CD14-positive monocyte (primary cell): ENCODE measurements at regions not wholly inside any gene's neighbourhood (a gene's known extent, or its start where the extent isn't known, plus 50 kb on each side); places are given as distances from the start of the nearest gene placed in this dataset.

ENCODE experiments used
- DNase-seq, 3 donors: peaks; one replicate each; pipeline ENCODE4 v3.0.0-alpha.2; 2011 to 2022
- H2AFZ ChIP-seq: 2 replicates; pipeline ENCODE4 v1.6.0; 2012; ENCODE audit warnings: mild to moderate bottlenecking, low read depth, low read length, inconsistent platforms; ENCODE audit not compliant: insufficient read depth, poor library complexity, severe bottlenecking
- H3K27ac ChIP-seq, 2 donors: 1 replicate in 1 of 2; 2 replicates in 1 of 2; pipeline ENCODE4 v1.5.1; 2012 to 2013; ENCODE audit warnings: low read length in 2 of 2, control low read depth in 1 of 2, inconsistent platforms in 1 of 2, low read depth in 1 of 2, mild to moderate bottlenecking in 1 of 2
- H3K27me3 ChIP-seq, 2 donors: one replicate each; pipeline versions ENCODE4 v1.6.0 to v1.6.1; 2011 to 2013; ENCODE audit warnings: low read length in 2 of 2; ENCODE audit not compliant: control insufficient read depth in 2 of 2, insufficient read depth in 2 of 2
- H3K36me3 ChIP-seq, 2 donors: replicated peaks in 1 of 2; 1 replicate in 1 of 2; 2 replicates in 1 of 2; pipeline versions ENCODE4 v1.5.1 to v1.6.1; 2012 to 2013; ENCODE audit warnings: low read length in 2 of 2, control low read depth in 1 of 2, inconsistent platforms in 1 of 2, mild to moderate bottlenecking in 1 of 2; ENCODE audit not compliant: insufficient read depth in 2 of 2, control insufficient read depth in 1 of 2
- H3K4me1 ChIP-seq, 2 donors: 1 replicate in 1 of 2; 2 replicates in 1 of 2; pipeline versions ENCODE4 v1.5.1 to v1.6.1; 2012 to 2013; ENCODE audit warnings: low read length in 2 of 2, control low read depth in 1 of 2, inconsistent platforms in 1 of 2, mild to moderate bottlenecking in 1 of 2, moderate library complexity in 1 of 2; ENCODE audit not compliant: insufficient read depth in 2 of 2, control insufficient read depth in 1 of 2
- H3K4me2 ChIP-seq: replicated peaks from 2 replicates; pipeline ENCODE3; 2012; ENCODE audit warnings: low read length, moderate library complexity, mild to moderate bottlenecking; ENCODE audit not compliant: poor library complexity, severe bottlenecking; ENCODE audit errors: extremely low read depth
- H3K4me3 ChIP-seq, 3 experiments: fragments of 200-600 bp in 1 of 3; sonication (generic) in 1 of 3; replicated peaks in 1 of 3; 1 replicate in 2 of 3; 2 replicates in 1 of 3; pipeline ENCODE4 v1.5.1; 2011 to 2013; ENCODE audit warnings: low read length in 3 of 3, mild to moderate bottlenecking in 3 of 3, control low read depth in 2 of 3, low read depth in 2 of 3, inconsistent platforms in 1 of 3, moderate library complexity in 1 of 3
- H3K79me2 ChIP-seq: 2 replicates; pipeline ENCODE4 v1.6.0; 2012; ENCODE audit warnings: mild to moderate bottlenecking, control low read depth, inconsistent platforms, low read length, moderate library complexity; ENCODE audit not compliant: insufficient read depth
- H3K9ac ChIP-seq: 2 replicates; pipeline ENCODE4 v1.6.0; 2017; ENCODE audit warnings: low read length, mild to moderate bottlenecking; ENCODE audit not compliant: insufficient read depth, poor library complexity, severe bottlenecking
- H3K9me3 ChIP-seq, 2 donors: replicated peaks in 1 of 2; 1 replicate in 1 of 2; 2 replicates in 1 of 2; pipeline versions ENCODE4 v1.5.1 to v1.6.1; 2012 to 2013; ENCODE audit warnings: low read length in 2 of 2, control low read depth in 1 of 2; ENCODE audit not compliant: control insufficient read depth in 1 of 2, insufficient read depth in 1 of 2
- H4K20me1 ChIP-seq: 2 replicates; pipeline ENCODE4 v1.6.0; 2012; ENCODE audit warnings: mild to moderate bottlenecking, low read length, control low read depth, moderate library complexity; ENCODE audit not compliant: insufficient read depth
- H3K27ac Mint-ChIP-seq, 7 donors: one replicate each; pipeline ENCODE4 v1.8.0; 2020; ENCODE audit warnings: mild to moderate bottlenecking in 7 of 7, mixed read lengths in 7 of 7, moderate library complexity in 6 of 7, inconsistent platforms in 2 of 7
- H3K27me3 Mint-ChIP-seq, 3 donors: one replicate each; pipeline ENCODE4 v1.8.0; 2021 to 2022; ENCODE audit warnings: low read depth in 3 of 3, mild to moderate bottlenecking in 3 of 3, mixed read lengths in 3 of 3, moderate library complexity in 3 of 3, inconsistent platforms in 1 of 3
- H3K36me3 Mint-ChIP-seq, 2 donors: one replicate each; pipeline ENCODE4 v1.8.0; 2020; ENCODE audit warnings: mixed read lengths in 2 of 2, inconsistent platforms in 1 of 2, mild to moderate bottlenecking in 1 of 2
- H3K4me1 Mint-ChIP-seq: one replicate; pipeline ENCODE4 v1.8.0; 2020; ENCODE audit warnings: mild to moderate bottlenecking, mixed read lengths
- H3K4me3 Mint-ChIP-seq, 2 donors: one replicate each; pipeline ENCODE4 v1.8.0; 2020; ENCODE audit warnings: mild to moderate bottlenecking in 2 of 2, mixed read lengths in 2 of 2, moderate library complexity in 1 of 2
- H3K9me3 Mint-ChIP-seq, 7 donors: one replicate each; pipeline ENCODE4 v1.8.0; 2020 to 2022; ENCODE audit warnings: mixed read lengths in 7 of 7, mild to moderate bottlenecking in 6 of 7, moderate library complexity in 6 of 7, inconsistent platforms in 2 of 7
- CTCF ChIP-seq: fragments of 200-600 bp; IDR thresholded peaks from one replicate; pipeline ENCODE4 v1.8.0; 2022; ENCODE audit warnings: antibody characterized with exemption, mild to moderate bottlenecking
- WGBS: methylation state at CpG from one replicate; pipeline ENCODE4 v1.1.5; 2013; ENCODE audit warnings: missing lambda C conversion rate; ENCODE audit not compliant: insufficient coverage; 5-methylcytosine and 5-hydroxymethylcytosine counted together
- intact Hi-C, 2 donors: fragments of 100-400 bp; cut with micrococcal nuclease; formaldehyde crosslinking; loops; one replicate each; pipeline versions ENCODE4 v1.15.0 to v1.15.1; 2023

GRCh38 chr12:65759735-65760134 is 64.5 kb upstream of the HMGA2 start:
- Histone ChIP-seq H3K9ac (no peak overlapping the region), H4K20me1 (no peaks in the 10 kb centered on the region), H3K4me1 (no peaks in the 10 kb centered on the region), H3K36me3 (no peaks in the 10 kb centered on the region), H3K4me2 (no peak overlapping the region), H3K27me3 (no peaks in the 10 kb centered on the region), H3K9me3 (no peaks in the 10 kb centered on the region), H3K4me3 (no peak overlapping the region), H3K79me2 (no peaks in the 10 kb centered on the region), H2AFZ (no peak overlapping the region), H3K27ac (no peak overlapping the region)
- intact Hi-C loops = no loop called here
- Mint-ChIP-seq H3K4me1 (no peaks in the 10 kb centered on the region), H3K9me3 (no peaks in the 10 kb centered on the region), H3K4me3 (no peak overlapping the region), H3K27ac (no peak overlapping the region), H3K27me3 (peaks cover 0 to 9% (median 4%) of the 10 kb centered on the region in 3 donors), H3K36me3 (no peaks in the 10 kb centered on the region)
- no peak for DNase-seq
- 98% methylated on average over 5 of the region's 8 CpGs for WGBS
- TF ChIP-seq CTCF = no peak

GRCh38 chr12:65761301-65761700 is 63.0 kb upstream of the HMGA2 start:
- WGBS = 79% methylated on average over 2 of the region's 2 CpGs
- no peaks in the 10 kb centered on the region for H3K36me3 ChIP-seq
- H3K4me2 ChIP-seq = no peak overlapping the region
- H3K27me3 Mint-ChIP-seq = no peaks in the 10 kb centered on the region
- H3K4me1 ChIP-seq = no peaks in the 10 kb centered on the region
- H4K20me1 ChIP-seq = no peaks in the 10 kb centered on the region
- no peak for DNase-seq
- H3K27ac ChIP-seq = no peak overlapping the region
- intact Hi-C loops = no loop called here
- no peaks in the 10 kb centered on the region for H3K27me3 ChIP-seq
- H2AFZ ChIP-seq = no peak overlapping the region
- no peak overlapping the region for H3K4me3 ChIP-seq
- TF ChIP-seq CTCF = no peak
- H3K9me3 ChIP-seq = no peaks in the 10 kb centered on the region
- H3K27ac Mint-ChIP-seq = no peak overlapping the region
- H3K9me3 Mint-ChIP-seq = no peaks in the 10 kb centered on the region
- H3K79me2 ChIP-seq = no peaks in the 10 kb centered on the region
- no peaks in the 10 kb centered on the region for H3K36me3 Mint-ChIP-seq
- H3K9ac ChIP-seq = no peak overlapping the region
- no peak overlapping the region for H3K4me3 Mint-ChIP-seq
- H3K4me1 Mint-ChIP-seq = no peaks in the 10 kb centered on the region
